Ishikawa (cell line): ENCODE measurements at regions not wholly inside any gene's neighbourhood (a gene's known extent, or its start where the extent isn't known, plus 50 kb on each side); places are given as distances from the start of the nearest gene placed in this dataset.

Experiments
- CEBPB ChIP-seq: IDR thresholded peaks from 2 replicates; pipeline ENCODE4 v1.6.1; 2012
- CREB1 ChIP-seq: IDR thresholded peaks from 2 replicates; pipeline ENCODE4 v1.6.1; 2012; ENCODE audit warnings: low read depth
- EGR1 ChIP-seq: IDR thresholded peaks from 2 replicates; pipeline ENCODE4 v1.6.1; 2012
- EP300 ChIP-seq: IDR thresholded peaks from 2 replicates; pipeline ENCODE4 v1.6.1; 2012; ENCODE audit warnings: borderline replicate concordance
- FOXM1 ChIP-seq: IDR thresholded peaks from 2 replicates; pipeline ENCODE4 v1.6.1; 2012; ENCODE audit warnings: low read depth, borderline replicate concordance
- NFIC ChIP-seq: IDR thresholded peaks from 2 replicates; pipeline ENCODE4 v1.6.1; 2012
- RAD21 ChIP-seq: IDR thresholded peaks from 2 replicates; pipeline ENCODE4 v1.6.1; 2012; ENCODE audit warnings: low read depth
- TAF1 ChIP-seq: IDR thresholded peaks from 2 replicates; pipeline ENCODE4 v1.6.1; 2012; ENCODE audit warnings: low read depth, mild to moderate bottlenecking
- TCF12 ChIP-seq: IDR thresholded peaks from 2 replicates; pipeline ENCODE4 v1.6.1; 2012; ENCODE audit warnings: low read depth
- TEAD4 ChIP-seq: IDR thresholded peaks from 2 replicates; pipeline ENCODE4 v1.6.1; 2012
- YY1 ChIP-seq: IDR thresholded peaks from 2 replicates; pipeline ENCODE4 v1.6.1; 2012; ENCODE audit warnings: low read depth
- ZBTB7A ChIP-seq: IDR thresholded peaks from 2 replicates; pipeline ENCODE4 v1.6.1; 2012; ENCODE audit warnings: low read depth
- TF ChIP-seq, protein P1 (sequence below): IDR thresholded peaks from 2 replicates; pipeline ENCODE4 v1.6.1; 2012
- TF ChIP-seq, protein P2 (sequence below): IDR thresholded peaks from 2 replicates; pipeline ENCODE4 v1.6.1; 2012
- TF ChIP-seq, protein P3 (sequence below): IDR thresholded peaks from 2 replicates; pipeline ENCODE4 v1.6.1; 2012; ENCODE audit warnings: low read depth, mild to moderate bottlenecking

DNA sequence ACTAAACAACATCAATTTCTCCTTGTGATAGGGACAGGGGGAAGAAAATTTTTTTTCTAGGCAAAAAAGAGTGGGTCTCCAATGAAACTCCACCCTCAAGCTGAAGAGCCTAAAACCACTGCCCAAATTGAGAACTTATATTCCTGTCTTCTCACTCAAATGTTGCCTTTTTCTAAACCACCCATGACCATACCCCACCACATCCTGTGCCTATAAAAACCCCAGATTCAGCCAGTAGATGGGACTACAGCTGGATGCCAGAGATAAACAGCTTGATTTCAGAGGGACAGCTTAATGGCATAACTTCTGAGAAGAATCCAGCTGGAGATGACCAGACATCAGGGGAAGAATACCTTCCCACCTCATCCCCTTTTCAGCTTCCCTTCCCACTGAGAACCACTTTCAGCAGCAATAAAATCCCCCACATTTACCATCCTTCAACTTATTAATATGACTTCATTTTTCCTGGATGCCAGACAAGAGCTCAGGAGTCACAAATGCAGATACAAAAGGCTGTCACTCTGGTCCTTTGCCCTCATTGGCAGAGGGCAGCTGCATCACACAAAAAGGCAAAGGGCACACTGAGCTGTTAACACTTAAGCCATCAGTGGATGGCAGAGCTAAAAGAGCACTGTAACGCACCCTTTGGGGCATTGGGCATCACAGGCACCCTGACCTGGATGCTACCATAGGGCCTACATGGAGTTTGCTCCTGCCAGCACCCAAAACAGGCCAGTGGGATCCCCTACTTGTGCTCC lies 972.5 kb upstream of the CTNND2 start:
- no peak for TF ChIP-seq RAD21
- no peak for TF ChIP-seq NFIC

DNA sequence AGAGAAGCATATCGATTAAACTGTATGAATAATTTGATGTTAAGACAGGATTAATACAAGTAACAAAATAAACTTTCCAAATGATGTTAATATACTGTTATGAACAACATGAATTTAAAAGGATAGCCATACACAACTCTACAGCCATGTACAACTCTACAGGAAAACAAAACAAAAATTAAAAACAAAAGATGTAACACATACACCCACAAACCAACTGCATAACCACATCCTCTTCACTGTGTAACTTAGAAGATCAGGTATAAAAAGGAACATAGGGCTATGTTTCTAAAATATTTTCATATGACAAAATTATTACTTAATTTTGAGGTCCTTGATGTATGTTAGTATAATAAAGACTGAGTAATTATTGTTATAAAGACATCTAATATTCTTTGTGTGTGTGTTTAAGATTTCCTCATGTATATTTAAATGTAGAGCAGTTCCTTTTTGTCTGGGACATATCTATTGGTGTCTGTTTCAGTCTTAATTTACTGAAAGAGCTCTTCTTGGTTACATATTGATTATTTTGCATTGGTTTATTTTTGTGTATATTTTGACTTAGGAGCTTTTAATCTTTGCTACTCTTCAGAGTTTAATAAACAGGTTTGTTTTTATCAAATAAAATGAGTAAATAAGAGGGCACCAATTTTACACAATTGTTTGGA lies 966.8 kb upstream of the CTNND2 start:
- TF ChIP-seq CREB1 (no peak), CEBPB (no peak), YY1 (no peak), TEAD4 (no peak), ZBTB7A (no peak), EP300 (no peak), TAF1 (no peak), EGR1 (no peak), FOXM1 (no peak), RAD21 (no peak), TCF12 (no peak)
- TF ChIP-seq, protein P1, sequence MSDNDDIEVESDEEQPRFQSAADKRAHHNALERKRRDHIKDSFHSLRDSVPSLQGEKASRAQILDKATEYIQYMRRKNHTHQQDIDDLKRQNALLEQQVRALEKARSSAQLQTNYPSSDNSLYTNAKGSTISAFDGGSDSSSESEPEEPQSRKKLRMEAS = no peak
- TF ChIP-seq, protein P2, sequence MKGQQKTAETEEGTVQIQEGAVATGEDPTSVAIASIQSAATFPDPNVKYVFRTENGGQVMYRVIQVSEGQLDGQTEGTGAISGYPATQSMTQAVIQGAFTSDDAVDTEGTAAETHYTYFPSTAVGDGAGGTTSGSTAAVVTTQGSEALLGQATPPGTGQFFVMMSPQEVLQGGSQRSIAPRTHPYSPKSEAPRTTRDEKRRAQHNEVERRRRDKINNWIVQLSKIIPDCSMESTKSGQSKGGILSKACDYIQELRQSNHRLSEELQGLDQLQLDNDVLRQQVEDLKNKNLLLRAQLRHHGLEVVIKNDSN = no peak
- TF ChIP-seq, protein P3, sequence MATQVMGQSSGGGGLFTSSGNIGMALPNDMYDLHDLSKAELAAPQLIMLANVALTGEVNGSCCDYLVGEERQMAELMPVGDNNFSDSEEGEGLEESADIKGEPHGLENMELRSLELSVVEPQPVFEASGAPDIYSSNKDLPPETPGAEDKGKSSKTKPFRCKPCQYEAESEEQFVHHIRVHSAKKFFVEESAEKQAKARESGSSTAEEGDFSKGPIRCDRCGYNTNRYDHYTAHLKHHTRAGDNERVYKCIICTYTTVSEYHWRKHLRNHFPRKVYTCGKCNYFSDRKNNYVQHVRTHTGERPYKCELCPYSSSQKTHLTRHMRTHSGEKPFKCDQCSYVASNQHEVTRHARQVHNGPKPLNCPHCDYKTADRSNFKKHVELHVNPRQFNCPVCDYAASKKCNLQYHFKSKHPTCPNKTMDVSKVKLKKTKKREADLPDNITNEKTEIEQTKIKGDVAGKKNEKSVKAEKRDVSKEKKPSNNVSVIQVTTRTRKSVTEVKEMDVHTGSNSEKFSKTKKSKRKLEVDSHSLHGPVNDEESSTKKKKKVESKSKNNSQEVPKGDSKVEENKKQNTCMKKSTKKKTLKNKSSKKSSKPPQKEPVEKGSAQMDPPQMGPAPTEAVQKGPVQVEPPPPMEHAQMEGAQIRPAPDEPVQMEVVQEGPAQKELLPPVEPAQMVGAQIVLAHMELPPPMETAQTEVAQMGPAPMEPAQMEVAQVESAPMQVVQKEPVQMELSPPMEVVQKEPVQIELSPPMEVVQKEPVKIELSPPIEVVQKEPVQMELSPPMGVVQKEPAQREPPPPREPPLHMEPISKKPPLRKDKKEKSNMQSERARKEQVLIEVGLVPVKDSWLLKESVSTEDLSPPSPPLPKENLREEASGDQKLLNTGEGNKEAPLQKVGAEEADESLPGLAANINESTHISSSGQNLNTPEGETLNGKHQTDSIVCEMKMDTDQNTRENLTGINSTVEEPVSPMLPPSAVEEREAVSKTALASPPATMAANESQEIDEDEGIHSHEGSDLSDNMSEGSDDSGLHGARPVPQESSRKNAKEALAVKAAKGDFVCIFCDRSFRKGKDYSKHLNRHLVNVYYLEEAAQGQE = no peak

DNA sequence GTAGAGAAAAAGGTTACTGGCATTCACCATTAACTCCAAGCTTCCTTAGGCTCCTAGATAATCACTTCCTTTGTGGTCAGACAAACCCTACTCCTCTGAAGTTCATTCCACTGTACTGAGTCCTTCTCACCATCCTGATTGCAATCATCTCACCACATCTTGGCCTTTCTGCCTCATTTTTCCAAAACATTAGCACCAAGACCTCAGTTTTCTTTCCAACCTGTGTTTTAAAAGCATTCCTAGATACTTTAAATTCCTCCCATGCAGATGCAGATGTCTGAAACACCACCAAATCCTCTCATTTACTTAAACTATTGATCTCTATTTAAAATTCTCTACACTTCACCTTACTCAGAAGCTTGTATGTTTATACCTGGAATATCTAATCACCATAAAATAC lies 961.3 kb upstream of the CTNND2 start:
- no peak for TF ChIP-seq EGR1
- TF ChIP-seq RAD21 = no peak
- TF ChIP-seq, protein P2 = no peak
- TF ChIP-seq CEBPB = no peak
- no peak for TF ChIP-seq NFIC
- no peak for TF ChIP-seq ZBTB7A

DNA sequence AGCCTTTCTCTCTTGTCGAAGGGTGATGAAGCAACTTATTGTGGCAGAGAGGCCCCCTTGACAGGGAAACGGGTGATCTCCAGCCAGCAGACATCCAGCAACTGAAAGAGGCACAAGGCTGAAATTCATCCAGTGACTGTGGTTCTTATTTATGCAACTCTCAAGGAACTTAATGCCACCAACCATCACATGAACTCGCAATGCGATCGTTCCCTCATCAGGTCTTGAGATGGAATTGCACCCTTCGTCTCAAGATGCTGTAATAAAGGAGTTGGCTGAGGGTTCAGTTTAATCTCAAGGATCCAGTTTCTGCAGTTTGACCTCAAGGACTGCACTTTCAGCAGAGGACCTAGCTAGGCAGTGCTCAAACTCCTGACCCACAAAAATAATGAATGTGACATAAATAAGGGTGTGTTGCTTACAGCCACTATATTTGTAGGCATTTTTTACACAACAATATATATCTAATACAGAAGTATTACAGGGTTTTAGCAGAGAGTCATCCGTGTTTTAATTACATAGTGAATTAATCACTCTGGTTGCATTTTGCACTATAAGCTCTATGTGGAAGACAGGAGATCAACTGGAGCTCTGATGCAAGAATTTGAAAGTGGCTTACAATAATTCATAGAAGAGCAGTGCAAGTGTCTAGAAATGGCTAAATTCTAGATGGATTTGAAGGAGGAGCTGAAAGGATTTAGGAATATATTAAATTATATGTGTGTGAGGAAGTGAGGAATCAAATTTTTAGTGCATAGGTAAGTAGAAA lies 957.8 kb upstream of the CTNND2 start:
- TF ChIP-seq TCF12 (no peak), RAD21 (no peak), EGR1 (no peak), TAF1 (no peak), TEAD4 (no peak), EP300 (no peak), ZBTB7A (no peak), CEBPB (no peak), YY1 (no peak), NFIC (no peak), FOXM1 (no peak)
- TF ChIP-seq, protein P1 = no peak
- TF ChIP-seq, protein P2 = no peak
- TF ChIP-seq, protein P3 = no peak

DNA sequence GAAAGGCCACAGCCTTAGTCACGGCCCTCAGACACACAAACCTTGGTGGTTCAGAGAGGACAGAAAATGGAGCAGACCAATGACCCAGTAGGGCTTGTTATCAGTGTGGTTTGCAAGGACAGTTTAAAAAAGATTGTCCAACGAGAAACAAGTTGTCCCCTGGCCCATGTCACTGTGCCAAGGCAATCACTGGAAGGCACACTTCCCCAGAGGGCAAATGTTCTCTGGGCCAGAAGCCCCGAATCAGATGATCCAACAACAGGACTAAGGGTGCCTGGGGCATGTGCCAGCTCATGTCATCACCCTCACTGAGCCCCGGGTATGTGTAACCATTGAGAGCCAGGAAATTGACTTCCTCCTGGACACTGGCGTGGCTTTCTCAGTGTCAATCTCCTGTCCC lies 950.1 kb upstream of the CTNND2 start:
- no peak for TF ChIP-seq CEBPB
- TF ChIP-seq YY1 = no peak
- no peak for TF ChIP-seq TCF12
- no peak for TF ChIP-seq ZBTB7A
- TF ChIP-seq FOXM1 = no peak
- TF ChIP-seq CREB1 = no peak
- TF ChIP-seq TAF1 = no peak
